CD14-positive monocyte (primary cell): ENCODE measurements at regions not wholly inside any gene's neighbourhood (a gene's known extent, or its start where the extent isn't known, plus 50 kb on each side); places are given as distances from the start of the nearest gene placed in this dataset.
A peak's percentile ranks its signal among the peaks of the same experiment; 100 is the strongest.

Source experiments
- DNase-seq, 3 donors: peaks; one replicate each; pipeline ENCODE4 v3.0.0-alpha.2; 2011 to 2022
- H2AFZ ChIP-seq: 2 replicates; pipeline ENCODE4 v1.6.0; 2012; ENCODE audit warnings: mild to moderate bottlenecking, low read depth, low read length, inconsistent platforms; ENCODE audit not compliant: insufficient read depth, poor library complexity, severe bottlenecking
- H3K27ac ChIP-seq, 2 donors: 1 replicate in 1 of 2; 2 replicates in 1 of 2; pipeline ENCODE4 v1.5.1; 2012 to 2013; ENCODE audit warnings: low read length in 2 of 2, control low read depth in 1 of 2, inconsistent platforms in 1 of 2, low read depth in 1 of 2, mild to moderate bottlenecking in 1 of 2
- H3K27me3 ChIP-seq, 2 donors: one replicate each; pipeline versions ENCODE4 v1.6.0 to v1.6.1; 2011 to 2013; ENCODE audit warnings: low read length in 2 of 2; ENCODE audit not compliant: control insufficient read depth in 2 of 2, insufficient read depth in 2 of 2
- H3K36me3 ChIP-seq, 2 donors: replicated peaks in 1 of 2; 1 replicate in 1 of 2; 2 replicates in 1 of 2; pipeline versions ENCODE4 v1.5.1 to v1.6.1; 2012 to 2013; ENCODE audit warnings: low read length in 2 of 2, control low read depth in 1 of 2, inconsistent platforms in 1 of 2, mild to moderate bottlenecking in 1 of 2; ENCODE audit not compliant: insufficient read depth in 2 of 2, control insufficient read depth in 1 of 2
- H3K4me1 ChIP-seq, 2 donors: 1 replicate in 1 of 2; 2 replicates in 1 of 2; pipeline versions ENCODE4 v1.5.1 to v1.6.1; 2012 to 2013; ENCODE audit warnings: low read length in 2 of 2, control low read depth in 1 of 2, inconsistent platforms in 1 of 2, mild to moderate bottlenecking in 1 of 2, moderate library complexity in 1 of 2; ENCODE audit not compliant: insufficient read depth in 2 of 2, control insufficient read depth in 1 of 2
- H3K4me2 ChIP-seq: replicated peaks from 2 replicates; pipeline ENCODE3; 2012; ENCODE audit warnings: low read length, moderate library complexity, mild to moderate bottlenecking; ENCODE audit not compliant: poor library complexity, severe bottlenecking; ENCODE audit errors: extremely low read depth
- H3K4me3 ChIP-seq, 3 experiments: fragments of 200-600 bp in 1 of 3; sonication (generic) in 1 of 3; replicated peaks in 1 of 3; 1 replicate in 2 of 3; 2 replicates in 1 of 3; pipeline ENCODE4 v1.5.1; 2011 to 2013; ENCODE audit warnings: low read length in 3 of 3, mild to moderate bottlenecking in 3 of 3, control low read depth in 2 of 3, low read depth in 2 of 3, inconsistent platforms in 1 of 3, moderate library complexity in 1 of 3
- H3K79me2 ChIP-seq: 2 replicates; pipeline ENCODE4 v1.6.0; 2012; ENCODE audit warnings: mild to moderate bottlenecking, control low read depth, inconsistent platforms, low read length, moderate library complexity; ENCODE audit not compliant: insufficient read depth
- H3K9ac ChIP-seq: 2 replicates; pipeline ENCODE4 v1.6.0; 2017; ENCODE audit warnings: low read length, mild to moderate bottlenecking; ENCODE audit not compliant: insufficient read depth, poor library complexity, severe bottlenecking
- H3K9me3 ChIP-seq, 2 donors: replicated peaks in 1 of 2; 1 replicate in 1 of 2; 2 replicates in 1 of 2; pipeline versions ENCODE4 v1.5.1 to v1.6.1; 2012 to 2013; ENCODE audit warnings: low read length in 2 of 2, control low read depth in 1 of 2; ENCODE audit not compliant: control insufficient read depth in 1 of 2, insufficient read depth in 1 of 2
- H4K20me1 ChIP-seq: 2 replicates; pipeline ENCODE4 v1.6.0; 2012; ENCODE audit warnings: mild to moderate bottlenecking, low read length, control low read depth, moderate library complexity; ENCODE audit not compliant: insufficient read depth
- H3K27ac Mint-ChIP-seq, 7 donors: one replicate each; pipeline ENCODE4 v1.8.0; 2020; ENCODE audit warnings: mild to moderate bottlenecking in 7 of 7, mixed read lengths in 7 of 7, moderate library complexity in 6 of 7, inconsistent platforms in 2 of 7
- H3K27me3 Mint-ChIP-seq, 3 donors: one replicate each; pipeline ENCODE4 v1.8.0; 2021 to 2022; ENCODE audit warnings: low read depth in 3 of 3, mild to moderate bottlenecking in 3 of 3, mixed read lengths in 3 of 3, moderate library complexity in 3 of 3, inconsistent platforms in 1 of 3
- H3K36me3 Mint-ChIP-seq, 2 donors: one replicate each; pipeline ENCODE4 v1.8.0; 2020; ENCODE audit warnings: mixed read lengths in 2 of 2, inconsistent platforms in 1 of 2, mild to moderate bottlenecking in 1 of 2
- H3K4me1 Mint-ChIP-seq: one replicate; pipeline ENCODE4 v1.8.0; 2020; ENCODE audit warnings: mild to moderate bottlenecking, mixed read lengths
- H3K4me3 Mint-ChIP-seq, 2 donors: one replicate each; pipeline ENCODE4 v1.8.0; 2020; ENCODE audit warnings: mild to moderate bottlenecking in 2 of 2, mixed read lengths in 2 of 2, moderate library complexity in 1 of 2
- H3K9me3 Mint-ChIP-seq, 7 donors: one replicate each; pipeline ENCODE4 v1.8.0; 2020 to 2022; ENCODE audit warnings: mixed read lengths in 7 of 7, mild to moderate bottlenecking in 6 of 7, moderate library complexity in 6 of 7, inconsistent platforms in 2 of 7
- CTCF ChIP-seq: fragments of 200-600 bp; IDR thresholded peaks from one replicate; pipeline ENCODE4 v1.8.0; 2022; ENCODE audit warnings: antibody characterized with exemption, mild to moderate bottlenecking
- WGBS: methylation state at CpG from one replicate; pipeline ENCODE4 v1.1.5; 2013; ENCODE audit warnings: missing lambda C conversion rate; ENCODE audit not compliant: insufficient coverage; 5-methylcytosine and 5-hydroxymethylcytosine counted together
- intact Hi-C, 2 donors: fragments of 100-400 bp; cut with micrococcal nuclease; formaldehyde crosslinking; loops; one replicate each; pipeline versions ENCODE4 v1.15.0 to v1.15.1; 2023

- Mint-ChIP-seq H3K27ac (peak overlapping the region; percentile 92 to 97 (median 95)), H3K36me3 (no peaks in the 10 kb centered on the region), H3K4me1 (peaks cover 50% of the 10 kb centered on the region), H3K4me3 (peak overlapping the region; percentile 95 to 98), H3K9me3 (peaks cover 0 to 1% (median 0%) of the 10 kb centered on the region in 7 donors), H3K27me3 (peaks cover 4 to 7% (median 6%) of the 10 kb centered on the region in 3 donors)
- under 1% methylated on average over 56 of the region's 56 CpGs for WGBS
- intact Hi-C loops: no loop called here
- Histone ChIP-seq H3K4me2 (peak overlapping the region; percentile 82), H3K9ac (peak overlapping the region; percentile 97), H2AFZ (peak overlapping the region; percentile 88), H3K4me3 (peak overlapping the region; percentile 67 to 96 (median 95)), H3K4me1 (peaks cover 12 to 40% of the 10 kb centered on the region in 2 donors), H3K36me3 (no peaks in the 10 kb centered on the region), H3K79me2 (no peaks in the 10 kb centered on the region), H3K27ac (peak overlapping the region; percentile 80 to 95), H3K9me3 (no peaks in the 10 kb centered on the region), H4K20me1 (no peaks in the 10 kb centered on the region), H3K27me3 (no peaks in the 10 kb centered on the region)
- DNase-seq: peak; percentile 86 to 88 (median 87)
- no peak for TF ChIP-seq CTCF
Measured at GRCh38 chr14:106844608-106845285, 1318.4 kb downstream of the TMEM121 start.

- Mint-ChIP-seq H3K4me3 (peak overlapping the region; percentile 95 to 98), H3K9me3 (peaks cover 0 to 1% (median 0%) of the 10 kb centered on the region in 7 donors), H3K27ac (peak overlapping the region; percentile 75 to 97 (median 94)), H3K36me3 (no peaks in the 10 kb centered on the region), H3K27me3 (peaks cover 4 to 6% (median 6%) of the 10 kb centered on the region in 3 donors), H3K4me1 (peaks cover 50% of the 10 kb centered on the region)
- peak; percentile 47 to 57 (median 53) for DNase-seq
- H3K4me3 ChIP-seq: peak overlapping the region; percentile 67 to 96 (median 95)
- H3K36me3 ChIP-seq: no peaks in the 10 kb centered on the region
- H3K9me3 ChIP-seq: no peaks in the 10 kb centered on the region
- H3K27me3 ChIP-seq: no peaks in the 10 kb centered on the region
- intact Hi-C loops: no loop called here
- no peaks in the 10 kb centered on the region for H3K79me2 ChIP-seq
- H2AFZ ChIP-seq: peak overlapping the region; percentile 88
- TF ChIP-seq CTCF: no peak
- WGBS: 3% methylated on average over 9 of the region's 17 CpGs
- H3K9ac ChIP-seq: peak overlapping the region; percentile 97
- H4K20me1 ChIP-seq: no peaks in the 10 kb centered on the region
- H3K4me2 ChIP-seq: peak overlapping the region; percentile 82
- H3K27ac ChIP-seq: peak overlapping the region; percentile 80 to 95
- peaks cover 12 to 40% of the 10 kb centered on the region in 2 donors for H3K4me1 ChIP-seq
Measured at GRCh38 chr14:106845286-106846087, 1319.1 kb downstream of the TMEM121 start.
